Glomerular visceral epithelial cell (primary cell): ENCODE measurements at regions not wholly inside any gene's neighbourhood (a gene's known extent, or its start where the extent isn't known, plus 50 kb on each side); places are given as distances from the start of the nearest gene placed in this dataset.

Experiments
- DNase-seq: peaks from one replicate; pipeline ENCODE4 v3.0.0-alpha.2; 2016; ENCODE audit errors: extremely low spot score

DNA sequence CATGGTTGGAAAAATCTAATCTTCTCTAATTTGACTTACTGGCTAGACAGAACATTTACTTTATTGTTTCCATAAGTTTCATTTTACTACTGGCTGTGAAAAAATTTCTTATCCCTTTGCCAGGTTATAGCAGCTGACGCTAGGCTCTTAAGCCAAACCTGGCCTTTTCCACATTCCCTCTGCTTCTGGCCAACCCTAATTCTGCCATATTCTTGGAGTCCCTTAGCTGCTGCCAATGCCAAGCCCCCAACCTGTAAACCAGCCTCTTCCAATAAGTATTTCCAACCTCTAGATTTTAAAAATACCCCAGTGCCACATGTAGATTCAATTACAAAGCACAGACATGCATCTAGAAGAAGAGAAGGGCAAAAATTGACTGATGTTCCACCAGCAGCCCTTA lies 452.3 kb upstream of the MEX3C start:
- no peak for DNase-seq

DNA sequence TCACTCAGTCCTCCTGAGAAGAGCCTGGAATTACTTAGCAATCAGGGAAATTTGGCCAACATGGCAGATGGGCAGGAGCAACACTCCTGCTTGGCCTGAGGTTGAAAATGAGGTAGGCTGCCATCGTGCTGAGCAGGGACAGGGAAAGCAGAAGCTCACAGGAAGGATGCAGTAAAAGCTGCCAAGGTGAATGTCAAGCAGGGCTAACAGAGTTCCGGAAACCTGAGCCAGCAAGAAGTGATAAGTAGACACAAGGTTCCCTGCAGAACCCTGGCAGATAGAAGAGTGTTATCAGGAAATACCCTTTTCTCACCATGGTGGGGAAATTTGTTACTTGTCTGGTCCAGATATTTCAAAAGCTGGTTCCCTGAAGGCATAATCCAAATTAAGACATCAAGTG lies 454.3 kb upstream of the MEX3C start:
- no peak for DNase-seq

DNA sequence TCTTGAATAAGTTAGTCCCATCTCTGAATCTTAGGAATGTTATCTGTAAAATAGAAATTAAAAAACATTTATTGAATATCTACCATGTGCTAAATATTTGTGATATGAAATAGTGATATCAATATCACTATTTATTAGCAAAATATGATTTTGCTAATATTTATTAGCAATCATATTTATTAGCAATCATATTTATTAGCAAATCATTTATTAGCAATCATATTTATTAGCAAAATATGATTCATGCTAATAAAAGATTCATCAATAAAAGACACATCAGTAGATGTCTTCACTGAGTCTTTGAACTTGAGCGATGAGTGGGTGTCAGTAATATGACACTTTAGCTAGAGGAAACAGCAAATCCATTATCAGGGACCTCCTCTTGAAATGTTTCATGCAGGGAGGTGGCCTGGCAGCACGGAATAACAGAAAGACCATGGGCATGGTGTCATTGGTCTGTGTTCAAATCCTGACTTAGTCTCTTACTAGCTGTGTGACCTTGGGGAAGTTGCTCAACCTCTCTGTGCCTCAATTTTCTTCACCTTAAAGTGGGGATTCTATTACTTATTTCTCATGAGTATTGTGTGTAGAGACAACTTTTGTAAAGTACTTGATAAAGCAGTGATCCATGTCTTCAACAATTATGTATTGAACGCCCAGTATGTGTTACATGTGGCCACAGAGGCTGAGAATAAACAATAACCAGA lies 456.2 kb upstream of the MEX3C start:
- no peak for DNase-seq

DNA sequence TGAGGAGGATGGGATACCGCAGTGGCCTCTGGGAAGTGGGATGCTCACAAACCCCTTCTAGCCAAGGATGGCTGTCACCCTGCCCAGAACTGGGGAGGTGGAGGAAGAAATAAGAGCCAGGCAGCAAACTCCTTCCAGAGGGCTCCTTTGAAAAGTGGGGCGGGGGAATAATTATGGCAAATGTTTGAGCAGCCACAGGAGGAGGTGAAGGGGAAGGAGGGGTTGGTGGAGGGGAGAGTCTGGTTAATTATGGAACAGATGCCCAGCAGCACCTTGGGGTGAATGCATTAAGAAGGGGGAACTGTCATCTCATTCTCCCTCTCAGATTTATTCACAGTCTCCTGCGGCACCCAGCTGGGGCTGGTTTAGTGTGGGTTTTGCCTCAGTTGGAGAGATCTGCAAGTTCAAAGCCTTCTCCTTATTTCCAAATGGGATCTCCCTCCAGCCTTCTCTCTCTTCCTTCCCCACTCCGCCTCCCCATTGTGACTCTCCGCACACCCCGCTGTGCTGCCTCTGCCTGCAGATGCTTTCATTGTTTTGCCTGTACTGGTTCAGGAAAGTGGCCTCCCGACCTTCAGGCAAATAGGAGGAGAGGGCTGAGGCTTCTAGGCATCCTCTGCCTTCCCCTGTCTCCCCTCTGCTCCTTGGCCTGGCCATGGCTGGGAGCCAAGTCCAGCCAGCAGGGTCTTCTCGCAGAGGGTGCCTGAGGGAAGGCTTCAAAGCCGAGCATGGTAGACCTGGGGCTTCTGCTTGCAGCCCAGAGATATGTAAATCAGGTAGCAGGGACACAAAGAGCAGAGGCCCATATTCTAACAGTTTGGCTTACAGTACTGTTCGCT lies 457.2 kb upstream of the MEX3C start:
- no peak for DNase-seq

DNA sequence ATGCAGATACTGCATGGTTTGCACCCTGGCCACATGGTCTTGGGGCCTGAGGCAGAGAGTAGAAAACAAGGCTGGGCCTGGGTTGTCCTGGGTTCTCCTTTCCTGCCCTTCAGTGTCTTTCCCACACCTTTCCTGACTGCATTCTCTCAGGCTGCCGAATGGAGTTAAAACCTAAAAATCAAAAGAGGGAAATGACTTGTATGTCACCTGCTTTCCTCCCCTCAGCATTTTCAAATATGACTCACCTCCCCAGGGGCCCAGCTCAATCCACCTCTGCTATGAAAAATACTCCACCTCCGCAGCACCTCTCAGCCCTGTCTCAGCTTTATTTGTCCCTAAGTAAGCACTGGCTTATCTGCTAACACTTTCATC lies 457.8 kb upstream of the MEX3C start:
- DNase-seq: no peak

DNA sequence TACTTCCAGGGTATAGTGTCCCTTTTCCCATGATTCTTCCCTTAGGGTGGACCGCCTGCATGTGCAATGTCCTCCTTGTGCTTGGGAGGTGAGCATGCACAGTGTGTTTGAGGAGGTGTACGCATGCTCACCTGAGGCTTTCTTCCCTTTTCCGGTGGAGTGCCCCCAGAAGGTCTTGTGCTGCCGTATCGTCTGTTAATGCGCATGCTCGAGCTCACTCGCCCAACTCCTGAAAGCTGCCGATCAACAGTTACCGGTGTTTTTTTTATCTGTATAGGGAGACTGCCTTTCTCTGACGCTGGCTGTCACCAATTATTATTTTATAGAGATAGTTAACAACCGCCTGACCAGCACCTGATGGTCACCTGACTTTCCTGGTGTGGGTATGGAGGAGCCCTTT lies 458.8 kb upstream of the MEX3C start:
- no peak for DNase-seq

DNA sequence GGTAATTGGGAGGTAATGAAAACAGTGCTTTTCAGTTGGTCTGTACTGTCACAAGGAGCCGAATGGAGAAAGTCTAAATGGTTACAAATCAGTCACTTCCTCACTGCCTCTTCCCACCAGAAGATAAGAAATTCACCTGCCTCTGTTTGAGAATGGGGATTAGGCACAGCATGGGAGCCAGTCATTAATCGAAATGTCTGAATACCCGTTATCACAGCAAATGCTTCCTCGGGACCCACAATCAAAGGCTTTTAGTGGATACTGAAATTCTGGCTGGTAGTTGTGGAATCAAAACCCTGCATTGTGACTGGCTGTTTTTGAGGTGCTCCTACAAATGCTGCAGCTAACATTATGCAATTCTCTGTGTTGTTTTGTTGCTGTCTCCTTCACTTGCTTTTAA lies 461.0 kb upstream of the MEX3C start:
- DNase-seq: no peak

DNA sequence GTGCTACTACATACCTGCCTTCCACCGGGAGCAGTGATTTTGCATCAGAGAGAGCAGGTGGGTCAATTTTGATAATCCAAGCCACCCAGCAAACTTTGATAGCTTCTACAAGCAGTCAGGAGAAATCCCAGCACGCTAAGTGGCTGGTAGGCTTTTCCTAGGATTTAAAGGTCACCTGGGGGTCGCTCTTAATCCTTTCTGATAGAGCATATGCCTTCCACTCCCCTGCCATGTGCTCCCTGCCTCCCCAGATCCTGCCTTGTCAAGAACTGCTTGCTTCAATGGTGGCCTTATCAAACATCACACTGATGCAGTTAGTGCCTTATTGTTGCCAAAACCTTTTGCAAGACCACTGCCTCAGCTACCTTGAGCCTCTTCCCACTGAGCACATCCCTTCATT lies 462.3 kb upstream of the MEX3C start:
- no peak for DNase-seq

DNA sequence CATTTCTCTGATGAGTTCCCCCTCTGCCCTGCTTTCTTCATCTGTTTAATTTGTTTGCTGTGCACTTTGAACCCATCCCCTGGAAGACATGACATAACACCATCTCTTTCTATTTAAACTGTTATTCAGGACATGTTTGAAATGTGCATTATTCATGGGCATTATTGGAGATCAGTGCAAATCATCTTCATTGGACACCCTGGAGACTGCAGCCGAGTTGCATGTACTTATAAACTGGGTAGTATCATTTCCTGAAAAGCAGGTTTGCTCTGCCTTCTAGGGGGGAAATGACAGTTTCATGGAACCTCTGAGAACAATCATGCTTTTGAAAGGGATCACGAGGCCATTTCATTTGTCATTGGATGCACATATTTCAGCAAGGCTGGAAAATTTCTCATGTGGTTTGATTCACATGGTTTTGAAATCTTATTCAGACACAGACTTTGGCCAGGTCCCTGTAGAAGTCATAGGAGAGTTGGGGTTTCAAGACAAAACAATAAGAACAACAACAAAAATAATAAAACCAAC lies 462.8 kb upstream of the MEX3C start:
- DNase-seq: no peak

DNA sequence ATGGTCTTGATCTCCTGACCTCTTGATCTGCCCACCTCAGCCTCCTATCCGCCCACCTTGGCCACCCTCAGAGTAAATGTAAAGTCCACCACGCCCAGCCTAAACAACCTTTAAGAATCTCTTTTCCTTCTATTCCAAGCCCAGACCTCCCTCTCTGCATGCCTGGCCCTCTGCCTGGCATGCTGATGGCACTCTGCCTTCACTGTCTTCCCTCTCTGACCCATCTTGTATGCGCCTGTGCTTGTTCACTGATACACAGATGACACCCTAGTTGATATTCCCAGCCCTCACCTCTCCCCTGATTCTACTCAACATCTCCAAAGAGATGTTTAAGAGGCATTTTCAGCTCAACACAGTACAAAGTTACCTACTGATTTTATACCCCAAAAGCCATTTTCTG lies 466.8 kb upstream of the MEX3C start:
- DNase-seq: no peak

DNA sequence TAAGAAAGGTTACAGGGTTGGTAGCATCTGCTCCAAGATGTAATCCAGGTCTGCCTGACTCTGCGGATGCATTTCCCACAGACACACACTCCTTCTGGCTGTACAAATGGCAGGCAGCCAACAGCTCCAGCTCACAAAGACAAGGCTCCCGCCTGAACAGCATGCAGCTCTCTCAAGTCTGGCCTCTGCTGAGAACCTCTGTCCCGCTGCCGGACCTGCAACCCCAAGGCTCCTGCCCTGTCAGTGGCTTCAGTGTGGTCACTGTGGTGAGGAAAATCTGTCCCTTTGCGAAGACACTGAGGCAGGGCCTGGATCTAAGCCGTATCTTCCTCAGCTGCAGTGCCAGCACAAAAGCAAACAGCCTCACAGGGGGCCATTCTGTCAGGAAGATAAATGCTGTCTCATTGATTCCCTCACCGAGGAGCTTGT lies 469.3 kb upstream of the MEX3C start:
- DNase-seq: no peak

DNA sequence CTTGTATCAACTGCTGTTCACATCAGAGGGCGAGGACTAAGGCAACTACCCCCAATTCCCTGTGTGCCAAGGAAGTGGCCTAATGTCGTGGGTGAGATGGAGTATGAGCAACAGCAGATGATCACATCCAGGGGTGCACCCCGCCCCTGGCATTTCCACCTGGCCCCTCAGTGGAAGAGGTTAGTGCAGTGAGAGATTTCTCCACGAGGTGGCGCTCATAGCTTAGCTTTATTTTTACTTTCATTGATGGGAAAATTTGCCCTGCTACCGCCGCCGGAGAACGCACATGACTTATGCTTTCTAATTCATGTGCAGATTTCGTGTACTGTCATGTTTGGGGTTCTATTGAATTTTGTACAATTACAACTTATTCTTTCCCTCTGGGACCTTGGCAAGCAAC lies 470.6 kb upstream of the MEX3C start:
- DNase-seq: peak; percentile 11

DNA sequence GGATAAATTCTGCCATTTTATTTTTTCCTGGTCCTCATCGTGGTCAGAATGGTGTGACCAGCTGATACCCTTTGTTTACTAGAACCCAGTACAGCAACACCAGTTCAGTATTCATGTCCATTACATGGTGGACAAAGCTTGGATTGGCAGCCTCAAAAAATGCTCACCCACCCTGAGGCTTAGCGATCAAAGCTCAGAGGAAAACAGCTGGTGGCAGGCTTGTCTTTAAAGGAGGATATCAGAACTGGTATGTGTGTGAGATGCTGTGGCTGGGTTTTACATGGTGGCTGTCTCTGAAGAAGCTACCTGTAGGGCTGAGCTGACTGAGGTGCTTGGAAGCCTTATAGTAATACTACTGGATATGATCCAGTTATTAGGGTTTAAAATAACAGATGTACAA lies 471.1 kb upstream of the MEX3C start:
- no peak for DNase-seq

DNA sequence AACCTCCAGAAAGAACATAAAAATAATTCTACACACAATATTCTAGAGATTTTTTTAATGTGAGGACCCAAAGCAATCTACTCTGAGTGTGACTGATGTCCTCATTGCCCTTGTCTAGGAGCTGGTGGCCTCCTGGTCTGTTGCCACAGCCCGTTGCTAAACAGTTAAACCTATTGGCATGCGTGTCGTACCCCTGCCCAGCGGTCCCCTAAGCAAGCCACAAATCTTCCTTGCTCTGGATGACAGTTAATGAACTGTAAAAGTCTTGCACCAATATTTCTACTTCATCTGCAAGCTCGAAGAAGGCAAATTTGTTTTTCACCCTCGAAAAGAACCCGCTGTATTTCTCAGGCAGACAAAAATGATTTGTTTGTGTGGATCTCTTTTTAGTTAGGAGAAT lies 489.1 kb upstream of the MEX3C start:
- DNase-seq: no peak

DNA sequence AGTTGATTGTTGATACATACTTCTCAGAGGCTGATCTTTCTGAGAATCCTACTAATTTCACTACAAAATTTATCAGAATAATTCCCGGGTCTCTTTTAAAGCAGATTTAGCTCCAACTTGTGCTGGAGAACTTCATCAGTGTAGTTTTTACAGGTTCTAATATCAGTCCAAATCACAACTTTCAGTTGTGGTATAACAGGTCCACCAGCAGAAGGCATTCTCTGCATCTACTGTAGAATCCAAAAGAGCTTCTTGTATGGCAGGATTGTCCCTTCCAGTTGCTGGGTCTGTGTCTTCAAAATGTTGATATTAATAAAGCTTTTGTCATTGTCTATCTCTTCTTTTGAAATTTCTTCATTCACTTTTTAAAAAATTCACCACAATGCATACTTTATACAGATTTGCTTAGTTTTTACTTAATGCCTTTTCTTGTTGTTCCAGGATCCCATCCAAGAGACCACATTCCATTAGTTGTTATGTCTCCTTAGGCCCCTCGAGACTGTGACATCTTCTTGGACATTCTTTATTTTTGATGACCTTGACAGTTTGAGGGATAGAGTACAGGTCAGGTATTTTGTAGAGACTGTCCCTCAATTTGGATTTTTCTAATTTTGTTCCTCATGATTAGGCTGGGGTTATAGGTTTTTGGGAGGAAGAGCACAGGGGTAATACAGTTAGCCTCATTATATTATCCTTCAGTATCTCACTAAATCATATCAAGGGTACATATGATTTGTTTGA lies 490.5 kb upstream of the MEX3C start:
- DNase-seq: no peak

DNA sequence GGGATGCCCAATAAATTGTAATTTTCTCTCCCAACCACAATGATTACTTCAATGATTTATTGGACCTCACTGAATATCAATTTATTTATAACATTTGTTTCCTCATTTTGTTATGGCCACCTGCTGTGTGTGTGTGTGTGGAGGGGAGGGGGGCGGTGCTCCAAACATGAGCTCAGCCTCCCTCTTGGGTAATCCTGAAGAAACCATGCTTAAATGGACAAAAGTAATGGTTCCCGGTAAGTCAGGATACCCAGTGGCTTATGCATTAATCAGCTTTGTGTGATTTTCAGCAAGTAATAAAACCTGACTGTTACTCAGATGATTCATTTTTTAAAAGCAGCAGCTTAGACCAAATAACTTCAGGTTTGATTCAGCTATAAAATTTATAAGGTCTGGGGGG lies 495.1 kb upstream of the MEX3C start:
- DNase-seq: no peak

DNA sequence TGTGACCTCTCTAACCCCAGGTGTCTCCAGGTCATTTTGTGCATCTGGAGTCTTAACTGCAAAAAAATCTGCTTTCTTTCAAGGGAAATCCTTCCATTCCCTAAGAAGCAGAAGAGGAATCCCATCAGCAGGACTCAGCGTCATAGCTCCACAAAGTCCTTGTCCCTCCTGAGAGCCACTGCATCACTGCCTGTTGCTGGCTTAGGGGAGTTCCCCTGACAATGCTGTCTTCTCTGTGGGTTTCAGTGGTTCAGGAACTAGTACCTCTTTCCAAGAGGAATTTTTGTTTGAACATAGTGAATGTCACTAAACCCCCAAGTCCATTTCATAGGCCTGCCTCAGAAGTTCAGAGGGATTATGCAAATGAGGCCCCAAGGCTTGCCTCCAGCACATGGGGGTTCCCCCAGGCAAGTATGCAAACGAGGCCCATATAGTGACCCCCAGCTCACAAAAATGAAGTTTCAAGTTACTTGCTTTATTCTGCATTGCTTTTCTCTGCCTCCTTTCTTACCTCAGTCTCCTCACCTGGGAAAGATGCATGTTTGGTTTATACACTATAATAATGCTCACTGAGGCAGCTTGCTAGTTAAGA lies 513.9 kb upstream of the MEX3C start:
- DNase-seq: no peak

DNA sequence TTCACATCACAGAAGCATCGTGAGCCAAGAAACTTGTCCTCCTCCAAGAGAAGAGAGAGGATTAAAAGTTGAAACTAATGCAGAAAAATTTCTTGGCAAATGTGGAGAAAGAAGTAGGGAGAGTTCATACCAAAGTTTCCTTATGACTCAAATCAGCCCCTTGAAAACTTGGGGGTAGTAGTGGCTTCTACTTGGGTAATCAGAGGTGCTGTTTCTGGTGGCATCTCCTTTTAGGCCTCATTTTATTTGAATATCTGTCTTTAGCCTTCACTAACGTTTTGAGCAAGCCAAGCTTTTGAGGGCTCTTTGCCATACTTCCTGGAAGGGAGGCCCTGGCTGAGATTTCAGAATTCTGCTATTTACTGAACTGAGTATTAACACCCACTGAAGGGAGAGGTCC lies 515.3 kb upstream of the MEX3C start:
- DNase-seq: no peak

DNA sequence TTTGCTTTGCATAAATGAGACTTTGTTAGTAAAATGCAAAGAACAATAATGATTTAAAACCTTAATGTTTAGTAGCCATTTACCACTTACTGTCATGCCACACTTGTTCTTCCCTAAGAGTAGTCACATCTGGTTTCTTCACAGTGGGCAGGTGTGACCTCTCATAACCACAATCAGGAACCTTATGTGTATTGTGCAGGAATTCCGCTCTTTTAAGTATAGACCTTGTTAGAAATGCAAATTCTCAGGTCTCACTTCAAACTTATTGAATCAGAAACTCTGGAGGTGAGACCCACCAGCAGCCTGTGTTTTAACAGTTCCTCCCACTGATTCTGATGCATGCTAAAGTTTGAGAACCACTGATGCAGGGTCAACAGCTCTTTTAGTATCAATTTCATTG lies 518.8 kb upstream of the MEX3C start:
- DNase-seq: no peak

DNA sequence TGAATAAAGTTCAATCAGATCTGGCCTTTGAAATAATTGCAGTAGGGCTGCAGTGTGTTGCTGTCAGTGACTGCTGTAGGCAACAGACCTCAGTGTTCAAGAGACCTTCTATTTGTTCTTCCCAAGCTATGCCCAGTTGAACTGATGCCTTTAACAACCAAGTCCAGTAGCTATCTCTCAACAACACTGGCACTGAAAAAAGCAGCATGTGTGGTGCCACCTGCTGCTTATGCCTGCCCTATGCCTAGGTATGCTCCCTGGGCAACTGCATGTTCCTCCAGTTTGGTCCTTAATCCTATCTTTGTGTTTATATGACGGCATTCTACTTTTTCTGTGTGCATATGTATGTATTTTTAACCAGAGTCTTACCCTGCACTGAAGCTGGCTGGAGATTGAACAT lies 523.9 kb upstream of the MEX3C start:
- no peak for DNase-seq

DNA sequence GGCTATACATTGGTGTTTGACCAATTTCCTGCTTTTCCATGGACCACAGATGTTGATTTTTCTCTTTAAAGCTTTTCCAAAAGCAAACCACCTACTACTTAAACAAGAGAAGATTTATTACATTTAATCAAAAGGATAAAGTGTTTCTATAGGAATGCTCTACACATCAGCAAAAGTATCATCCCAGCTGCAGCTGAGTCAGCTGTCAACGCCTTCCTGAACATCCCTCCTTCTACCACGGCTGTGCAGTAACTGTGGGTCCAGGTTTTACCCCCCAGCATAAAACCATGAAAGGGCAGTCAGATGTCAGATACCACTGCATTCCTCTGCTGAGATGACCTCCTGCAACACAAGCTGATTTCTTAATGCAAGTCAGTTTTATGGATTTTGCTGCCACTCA lies 524.5 kb upstream of the MEX3C start:
- no peak for DNase-seq
